GM18909 (cell line): ENCODE measurements at regions not wholly inside any gene's neighbourhood (a gene's known extent, or its start where the extent isn't known, plus 50 kb on each side); places are given as distances from the start of the nearest gene placed in this dataset.

Source experiments
- ATAC-seq: cut with Tn5 transposase; IDR thresholded peaks from one replicate; pipeline ENCODE4 v1.9.1; 2021; ENCODE audit warnings: mild to moderate bottlenecking; ENCODE audit not compliant: unreplicated experiment, poor library complexity

DNA sequence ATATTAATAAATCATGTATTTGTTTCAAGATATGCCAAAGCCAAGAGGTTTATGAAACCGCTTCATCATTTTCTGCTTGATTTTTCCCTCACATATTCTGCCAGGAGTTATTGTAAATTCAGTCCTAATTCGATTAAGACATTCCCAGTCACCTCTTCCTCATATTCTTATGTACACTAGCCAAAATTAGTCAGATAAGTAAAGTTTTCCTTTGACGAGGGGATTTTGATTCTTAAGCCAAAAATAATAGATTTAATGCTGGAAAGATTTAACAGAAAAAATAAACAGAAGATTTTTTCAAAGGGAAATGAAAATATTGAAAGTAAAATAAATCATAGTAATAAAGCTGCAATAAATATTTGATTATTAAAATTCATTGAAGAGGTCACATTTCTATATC is 51.0 kb upstream of the VEGFC start:
- ATAC-seq: no peak

DNA sequence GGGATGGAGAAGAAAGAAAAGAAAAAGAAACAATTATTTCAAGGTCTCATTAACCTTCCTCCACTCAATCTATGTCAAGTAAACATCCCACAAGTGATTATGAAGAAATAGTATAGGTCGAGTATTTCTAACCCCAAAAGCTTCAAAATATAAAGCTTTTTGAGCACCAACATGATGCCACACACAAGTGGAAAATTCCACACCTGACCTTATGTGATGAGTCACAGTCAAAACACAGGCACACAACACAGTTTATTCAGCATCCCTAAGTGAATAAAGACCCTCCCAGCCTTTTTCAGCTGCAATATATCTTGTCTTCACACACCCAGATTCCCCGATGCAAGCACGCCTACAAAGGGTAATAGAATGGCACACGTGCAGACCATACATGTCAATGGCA is 51.7 kb upstream of the VEGFC start:
- ATAC-seq: no peak

GRCh38 chr4:176845636-176846035 is 52.9 kb upstream of the VEGFC start:
- ATAC-seq: no peak

- no peak for ATAC-seq
Observed at GRCh38 chr4:176849076-176849475, 56.4 kb upstream of the VEGFC start.

- no peak for ATAC-seq
Observed at GRCh38 chr4:176850436-176850835, 57.7 kb upstream of the VEGFC start.

DNA sequence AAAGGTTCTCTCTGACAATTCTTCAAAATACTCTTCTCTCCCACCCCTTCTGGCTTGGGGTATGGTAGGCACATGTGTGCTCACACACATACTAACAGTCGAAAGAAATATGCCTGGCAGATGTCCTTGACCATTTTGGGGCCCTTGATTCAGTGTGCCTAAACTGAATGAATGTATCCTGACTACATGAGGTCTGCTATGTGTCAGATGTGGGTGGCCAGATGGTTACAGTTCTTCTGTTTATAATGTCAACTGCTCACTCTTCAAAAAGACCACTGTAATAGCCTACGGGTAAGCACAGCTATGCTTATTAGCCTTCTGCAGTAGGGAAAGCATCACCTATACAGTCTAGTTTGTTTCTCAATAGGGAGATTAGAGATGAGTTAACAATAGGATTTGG is 63.7 kb upstream of the VEGFC start:
- ATAC-seq: no peak

DNA sequence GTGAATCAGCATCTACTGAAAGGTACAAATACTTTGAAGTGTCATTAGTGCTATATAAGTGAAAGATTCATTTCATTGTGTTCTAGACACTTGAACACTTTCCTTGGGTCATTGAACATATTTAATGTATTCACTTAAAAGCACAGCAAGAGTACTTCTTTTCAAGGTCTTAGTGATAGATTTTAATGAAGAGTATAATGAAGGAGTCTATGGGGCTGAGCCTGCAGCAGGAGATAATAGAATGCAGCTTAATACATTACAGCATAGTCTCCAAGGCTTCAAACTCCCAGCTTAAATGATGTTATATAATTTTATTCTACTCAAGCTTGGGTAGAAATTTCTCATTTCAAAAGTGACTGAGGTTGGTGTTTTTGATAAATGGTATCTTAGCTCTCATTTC is 66.1 kb upstream of the VEGFC start:
- no peak for ATAC-seq

- ATAC-seq: no peak
Observed at GRCh38 chr4:176864238-176864637, 71.5 kb upstream of the VEGFC start.

DNA sequence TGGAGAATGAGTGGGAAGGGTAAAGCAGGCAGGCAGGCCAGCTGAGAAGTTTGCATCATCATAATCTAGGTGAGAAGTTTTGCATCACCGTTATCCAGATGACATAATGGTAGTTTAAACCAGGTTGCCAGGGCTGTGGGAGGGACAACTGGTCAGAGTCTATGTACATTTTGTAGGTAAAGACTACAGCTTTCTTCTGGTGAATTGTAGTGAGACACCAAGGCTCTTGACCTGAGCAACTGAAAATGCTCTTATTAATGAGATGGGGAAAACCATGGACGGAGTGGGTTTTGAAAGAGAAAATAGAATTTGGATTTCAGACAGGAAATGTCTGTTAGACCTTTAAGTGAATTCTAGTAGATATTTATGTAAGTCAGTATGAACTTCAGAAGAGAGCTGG is 76.0 kb upstream of the VEGFC start:
- no peak for ATAC-seq

- no peak for ATAC-seq
Observed at GRCh38 chr4:176872461-176872860, 79.7 kb upstream of the VEGFC start.

- no peak for ATAC-seq
Observed at GRCh38 chr4:176874721-176875445, 82.2 kb upstream of the VEGFC start.

DNA sequence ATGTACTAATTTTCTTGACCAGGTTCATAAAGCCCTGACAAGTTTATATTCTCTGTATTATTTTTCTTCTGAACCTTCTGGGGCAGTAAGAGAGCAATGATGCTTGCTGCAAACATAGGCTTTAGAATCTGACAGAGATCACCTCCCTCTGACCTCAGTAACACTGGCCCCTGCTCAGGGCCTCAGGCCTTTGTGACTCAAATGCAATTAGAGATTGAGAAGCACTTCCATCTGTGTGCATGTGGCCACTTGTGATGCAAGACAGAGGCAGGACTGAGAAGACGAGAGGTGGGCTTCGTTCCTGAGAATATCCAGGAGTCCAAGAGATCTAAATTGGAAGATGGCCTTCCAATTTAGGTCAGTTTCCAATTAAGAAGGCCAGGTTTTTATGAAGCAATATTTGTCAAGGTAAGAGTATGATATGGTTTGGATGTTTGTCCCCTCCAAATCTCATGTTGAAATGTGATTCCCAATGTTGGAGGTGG is 82.8 kb upstream of the VEGFC start:
- ATAC-seq: no peak

DNA sequence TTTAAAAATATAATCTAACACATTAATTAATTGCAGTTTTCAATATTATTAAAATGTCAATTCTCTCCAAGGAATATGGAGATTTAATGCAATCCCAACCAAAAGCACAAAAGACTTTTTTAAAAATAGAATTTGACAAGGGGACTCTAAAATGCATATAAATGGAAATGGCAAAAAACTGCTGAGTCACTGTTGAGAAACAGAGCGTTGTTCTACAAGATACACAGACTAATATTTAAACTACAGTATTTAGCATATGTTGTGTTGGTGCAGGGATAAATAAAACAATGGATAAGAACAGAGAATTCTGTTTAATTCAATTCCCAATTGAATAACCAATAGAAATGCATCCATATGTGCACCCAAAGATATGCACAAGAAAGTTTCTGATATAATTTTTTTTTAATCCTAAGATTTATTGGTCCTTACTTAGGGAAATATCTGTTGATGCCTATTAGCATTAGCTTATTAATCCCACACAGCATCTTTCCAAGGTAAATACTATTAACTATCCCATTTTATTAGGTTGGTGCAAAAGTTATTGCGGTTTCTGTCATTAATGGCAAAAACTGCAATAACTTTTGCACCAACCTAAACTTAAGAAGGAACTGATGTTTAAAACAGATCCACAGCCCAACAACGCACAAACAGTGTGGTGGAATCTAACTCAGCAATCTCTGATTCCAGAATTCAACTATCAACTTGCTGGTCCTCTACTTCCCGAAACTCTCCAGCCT is 86.8 kb upstream of the VEGFC start:
- no peak for ATAC-seq

DNA sequence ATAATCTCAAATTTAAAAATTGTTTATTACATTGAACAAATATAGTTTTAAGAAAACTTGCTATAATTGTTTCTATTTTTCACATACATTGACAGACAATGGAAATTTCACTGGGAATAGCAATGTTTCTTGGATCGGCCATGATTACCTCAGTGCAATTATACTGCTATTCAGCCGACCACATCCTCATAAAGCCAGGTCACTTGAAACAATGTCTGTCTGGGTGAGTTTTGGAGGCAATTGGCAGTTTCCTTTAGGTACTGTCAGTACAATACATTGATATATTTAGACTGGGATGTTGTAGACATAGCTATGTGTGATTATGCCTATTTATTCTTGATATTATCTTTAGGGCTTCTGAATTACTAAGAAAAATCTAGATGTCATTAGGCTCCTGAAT is 89.5 kb upstream of the VEGFC start:
- ATAC-seq: no peak

DNA sequence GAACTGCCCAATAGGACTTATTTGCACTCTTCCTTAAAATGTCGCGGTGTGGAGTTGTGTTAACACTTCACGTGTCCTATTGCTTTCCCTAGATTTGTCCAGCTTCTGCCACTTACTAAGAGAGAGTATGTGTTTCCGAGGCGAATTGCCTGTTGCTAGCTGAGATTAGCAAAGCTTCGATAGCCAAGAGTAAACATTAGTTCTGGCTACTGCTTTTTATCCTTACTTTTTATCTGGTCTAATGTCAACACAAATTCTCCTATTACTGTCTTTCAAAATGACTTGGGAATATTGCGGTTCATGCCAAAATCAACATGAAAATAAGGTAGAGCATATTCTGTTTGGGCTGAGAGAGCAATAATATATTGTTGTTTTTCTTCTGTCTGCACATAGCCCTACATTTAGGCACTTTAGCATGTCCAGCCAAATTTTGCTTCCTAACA is 90.4 kb upstream of the VEGFC start:
- ATAC-seq: no peak

DNA sequence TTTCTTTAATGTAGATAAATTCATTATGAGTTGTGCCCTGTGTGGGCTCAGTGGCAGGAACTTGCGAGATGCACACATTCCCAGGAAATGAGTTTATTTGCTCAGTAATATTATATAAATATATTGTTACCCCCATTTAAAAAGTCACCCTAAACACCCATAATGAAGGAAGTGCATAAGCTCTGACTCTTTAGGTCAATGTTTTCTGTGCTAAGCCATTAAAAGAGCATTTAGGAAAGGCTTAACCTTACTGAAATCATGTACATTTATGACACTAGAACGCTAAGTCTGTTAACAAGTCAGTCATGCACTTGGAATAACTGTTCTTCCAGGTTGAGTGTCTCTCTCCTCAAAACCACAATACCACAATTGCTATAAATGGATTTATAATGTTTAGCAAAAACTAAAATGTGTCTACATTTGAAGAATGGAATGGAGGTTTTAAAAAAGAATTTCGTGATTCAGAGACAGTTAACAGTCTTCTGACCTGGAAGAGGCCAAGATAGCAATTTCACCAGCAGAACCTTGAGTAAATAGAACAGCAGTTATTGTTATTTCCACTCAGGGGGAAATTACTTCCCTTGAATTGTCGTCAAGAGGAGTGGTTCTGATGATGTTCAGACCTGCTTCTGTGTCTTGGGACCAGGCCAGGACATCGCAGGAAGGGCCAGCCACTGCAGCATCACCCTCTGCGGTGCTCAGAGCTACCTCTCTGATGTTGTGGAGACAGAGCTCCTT is 91.1 kb upstream of the VEGFC start:
- no peak for ATAC-seq

DNA sequence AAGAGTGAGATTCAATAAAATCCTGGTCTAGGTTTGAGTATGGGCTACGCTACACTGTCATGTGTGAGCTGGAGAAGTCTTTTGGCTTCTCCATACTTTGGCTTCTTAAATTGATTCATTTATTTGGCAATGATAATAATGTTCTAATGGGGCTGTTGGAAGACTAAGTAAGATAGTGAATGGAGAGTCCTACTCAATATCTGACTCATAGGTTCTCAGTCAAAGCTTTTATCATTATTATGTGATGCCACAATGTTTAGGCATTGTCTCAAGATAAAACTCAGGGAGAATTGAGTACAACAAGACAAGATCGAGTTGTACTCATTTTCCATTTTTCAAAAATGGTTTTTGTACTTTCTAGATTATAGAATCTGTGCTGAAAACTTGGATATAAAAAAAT is 92.5 kb upstream of the VEGFC start:
- ATAC-seq: no peak

GRCh38 chr4:176886135-176886534 is 93.4 kb upstream of the VEGFC start:
- no peak for ATAC-seq

- ATAC-seq: no peak
Observed at GRCh38 chr4:176889776-176890175, 97.1 kb upstream of the VEGFC start.

- no peak for ATAC-seq
Observed at GRCh38 chr4:176894498-176894897, 101.8 kb upstream of the VEGFC start.

- ATAC-seq: no peak
Observed at GRCh38 chr4:176896211-176896610, 103.5 kb upstream of the VEGFC start.
